ENCODE measurements at regions not wholly inside any gene's neighbourhood (a gene's known extent, or its start where the extent isn't known, plus 50 kb on each side); places are given as distances from the start of the nearest gene placed in this dataset.

DNA sequence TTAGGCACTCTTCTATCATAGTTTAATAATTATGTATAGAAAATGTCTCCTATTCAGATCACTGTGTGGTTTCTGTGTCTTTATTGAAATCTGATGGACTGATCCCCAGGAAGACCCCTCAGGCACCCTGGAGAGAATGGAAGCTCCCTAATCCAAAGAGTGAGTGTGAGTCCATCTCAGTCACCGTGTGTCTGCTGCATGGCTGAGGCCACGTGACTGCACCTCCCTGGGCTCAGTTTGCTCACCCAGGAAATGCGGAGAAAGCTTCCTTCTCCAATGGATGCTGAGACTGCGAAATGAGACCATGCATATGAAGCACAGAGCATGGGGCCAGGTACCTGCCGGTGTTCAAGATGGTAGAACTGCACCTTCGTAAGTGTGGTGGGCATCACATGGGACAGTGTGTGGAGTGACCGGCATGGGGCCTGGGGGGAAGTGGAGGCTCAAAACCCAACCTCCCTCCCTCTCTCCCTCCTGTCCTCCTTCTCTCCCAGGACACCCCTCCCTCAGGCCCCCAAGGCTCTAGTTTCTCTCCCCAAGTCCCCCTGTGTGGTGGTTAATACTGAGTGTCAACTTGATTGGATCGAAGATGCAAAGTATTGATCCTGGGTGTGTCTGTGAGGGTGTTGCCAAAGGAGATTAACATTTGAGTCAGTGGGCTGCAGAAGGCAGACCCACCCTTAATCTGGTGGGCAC, 557.5 kb downstream of the PTPRU start:
- TF ChIP-seq, protein P1, sequence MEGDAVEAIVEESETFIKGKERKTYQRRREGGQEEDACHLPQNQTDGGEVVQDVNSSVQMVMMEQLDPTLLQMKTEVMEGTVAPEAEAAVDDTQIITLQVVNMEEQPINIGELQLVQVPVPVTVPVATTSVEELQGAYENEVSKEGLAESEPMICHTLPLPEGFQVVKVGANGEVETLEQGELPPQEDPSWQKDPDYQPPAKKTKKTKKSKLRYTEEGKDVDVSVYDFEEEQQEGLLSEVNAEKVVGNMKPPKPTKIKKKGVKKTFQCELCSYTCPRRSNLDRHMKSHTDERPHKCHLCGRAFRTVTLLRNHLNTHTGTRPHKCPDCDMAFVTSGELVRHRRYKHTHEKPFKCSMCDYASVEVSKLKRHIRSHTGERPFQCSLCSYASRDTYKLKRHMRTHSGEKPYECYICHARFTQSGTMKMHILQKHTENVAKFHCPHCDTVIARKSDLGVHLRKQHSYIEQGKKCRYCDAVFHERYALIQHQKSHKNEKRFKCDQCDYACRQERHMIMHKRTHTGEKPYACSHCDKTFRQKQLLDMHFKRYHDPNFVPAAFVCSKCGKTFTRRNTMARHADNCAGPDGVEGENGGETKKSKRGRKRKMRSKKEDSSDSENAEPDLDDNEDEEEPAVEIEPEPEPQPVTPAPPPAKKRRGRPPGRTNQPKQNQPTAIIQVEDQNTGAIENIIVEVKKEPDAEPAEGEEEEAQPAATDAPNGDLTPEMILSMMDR (IDR thresholded peaks at IDR 0.05; ENCODE audit: borderline replicate concordance, insufficient read depth, low read depth, low read length), result no peak
- H3K4me3 ChIP-seq (ENCODE audit: low read depth, low read length), result no peak overlapping the region

DNA sequence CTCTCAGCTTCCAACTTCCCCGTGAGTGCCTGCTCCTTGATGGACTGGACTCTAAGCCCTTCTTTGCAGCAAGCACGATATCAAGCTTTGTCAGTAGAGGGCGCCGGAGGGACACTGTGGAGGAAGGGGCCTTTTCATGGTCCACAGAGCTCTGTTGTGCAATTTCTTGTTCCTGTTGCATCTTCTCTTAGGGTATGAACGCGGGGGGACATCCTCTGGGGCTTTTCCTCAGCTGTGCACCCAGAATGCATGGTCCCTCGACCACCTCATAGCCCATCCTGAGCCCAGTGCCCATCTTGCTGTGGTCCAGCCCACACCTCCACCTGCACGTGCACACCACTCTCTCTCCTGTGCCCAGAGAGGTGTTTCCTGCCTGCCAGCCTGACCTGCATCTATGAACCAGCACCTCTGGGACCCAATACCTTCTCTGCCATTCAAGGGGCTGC, 556.8 kb downstream of the PTPRU start:
- H3K4me3 ChIP-seq (ENCODE audit: low read depth, low read length), result no peak overlapping the region
- TF ChIP-seq, protein P1 (IDR thresholded peaks at IDR 0.05; ENCODE audit: borderline replicate concordance, insufficient read depth, low read depth, low read length), result peak; percentile 84

DNA sequence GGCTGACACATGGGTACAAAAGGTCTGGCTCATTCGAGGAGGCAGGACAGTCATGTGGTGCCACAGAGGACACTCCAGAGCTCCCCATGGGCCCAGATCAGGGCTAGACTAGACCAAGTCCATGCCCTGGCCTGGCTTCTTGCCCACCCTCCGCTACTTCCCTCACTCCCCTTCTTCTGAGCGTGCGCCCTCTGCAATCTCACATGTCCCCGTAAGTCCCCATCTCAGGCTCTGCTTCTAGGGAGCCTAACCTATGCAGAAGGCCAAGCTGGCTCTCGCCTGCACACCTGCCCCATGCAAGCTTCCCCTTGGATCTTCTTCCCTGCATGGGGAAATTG, 553.6 kb downstream of the PTPRU start:
- TF ChIP-seq, protein P1 (IDR thresholded peaks at IDR 0.05; ENCODE audit: borderline replicate concordance, insufficient read depth, low read depth, low read length), result no peak
- no peak overlapping the region for H3K4me3 ChIP-seq (ENCODE audit: low read depth, low read length)

DNA sequence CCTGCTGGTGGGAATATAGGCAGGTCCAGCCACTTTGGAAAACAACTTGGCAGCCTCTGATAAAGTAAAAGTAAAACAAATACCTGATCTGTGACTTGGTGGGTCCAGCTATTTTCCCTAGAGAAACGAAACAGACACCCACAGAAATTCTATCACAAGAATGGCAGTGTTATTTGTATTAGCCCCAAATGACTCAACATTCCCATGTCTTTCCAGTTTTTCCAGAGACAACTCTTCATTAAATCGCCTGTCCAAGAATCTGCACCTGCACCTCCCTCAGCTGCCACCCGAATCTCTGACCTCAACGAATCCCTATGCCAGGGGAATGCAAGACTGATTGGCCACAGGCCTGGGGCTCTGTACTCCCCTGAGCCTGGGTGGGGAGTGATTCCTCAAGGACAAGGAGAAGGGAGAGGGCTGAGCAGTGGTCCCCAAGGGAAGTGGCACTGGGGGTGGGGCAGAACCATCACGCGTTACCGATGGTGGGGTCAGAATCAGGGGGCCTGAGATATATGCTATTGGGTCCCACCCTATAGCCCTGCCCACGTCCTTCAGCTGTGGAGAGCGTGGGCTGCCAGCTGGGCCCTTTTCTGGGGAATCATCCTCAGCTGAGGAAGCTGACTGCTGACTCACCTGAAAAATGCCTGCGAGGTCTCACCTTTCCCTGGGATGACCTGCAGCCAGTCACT, 553.0 kb downstream of the PTPRU start:
- TF ChIP-seq, protein P1 (IDR thresholded peaks at IDR 0.05; ENCODE audit: borderline replicate concordance, insufficient read depth, low read depth, low read length), result no peak
- H3K4me3 ChIP-seq (ENCODE audit: low read depth, low read length), result no peak overlapping the region

DNA sequence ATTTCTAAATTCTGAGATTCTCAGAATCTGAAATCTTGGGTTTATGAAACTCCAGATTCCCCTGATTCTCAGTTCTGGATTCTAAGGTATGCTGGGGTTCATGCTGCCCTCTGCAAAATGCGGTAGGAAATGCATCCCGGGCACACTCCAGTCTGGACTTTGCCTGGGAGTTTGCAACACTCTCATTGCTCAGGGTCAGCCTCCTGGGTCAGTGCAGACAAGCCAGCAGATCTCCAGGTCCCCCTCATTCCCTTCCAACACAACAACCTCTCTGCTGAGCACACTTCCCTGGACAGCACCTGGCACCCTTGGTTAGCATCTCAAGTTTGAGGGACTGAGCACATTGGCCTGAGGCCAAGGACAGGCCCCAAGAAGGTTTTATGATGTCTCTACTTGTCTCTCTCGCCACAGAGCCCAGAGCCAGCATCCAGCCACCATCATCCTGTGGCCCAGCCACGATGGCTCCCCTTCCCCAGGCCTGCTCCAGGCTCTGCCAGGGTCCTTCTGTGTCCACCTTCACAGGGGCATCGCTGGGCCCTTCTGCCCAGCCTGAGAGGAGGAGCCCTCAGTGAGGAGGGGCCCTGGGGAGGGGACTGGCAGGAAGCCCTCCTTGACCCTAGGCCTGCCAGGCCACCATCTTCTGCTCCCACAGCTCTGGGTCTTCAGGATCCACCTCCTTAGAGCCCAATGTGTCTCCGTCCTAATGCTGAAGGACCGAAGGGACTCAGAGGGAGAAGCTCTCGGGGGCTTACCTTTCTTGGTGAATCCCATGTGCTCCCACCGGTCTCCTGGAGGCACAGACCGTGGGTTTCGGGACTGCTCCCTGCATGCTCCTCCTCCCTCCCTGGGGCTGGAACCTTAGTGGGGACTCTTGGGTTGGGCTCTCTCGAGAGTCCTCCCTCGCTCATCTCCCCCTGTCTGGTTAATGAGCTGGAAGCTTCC, 550.7 kb downstream of the PTPRU start:
- H3K4me3 ChIP-seq (ENCODE audit: low read depth, low read length), result no peak overlapping the region
- TF ChIP-seq, protein P1 (IDR thresholded peaks at IDR 0.05; ENCODE audit: borderline replicate concordance, insufficient read depth, low read depth, low read length), result no peak

DNA sequence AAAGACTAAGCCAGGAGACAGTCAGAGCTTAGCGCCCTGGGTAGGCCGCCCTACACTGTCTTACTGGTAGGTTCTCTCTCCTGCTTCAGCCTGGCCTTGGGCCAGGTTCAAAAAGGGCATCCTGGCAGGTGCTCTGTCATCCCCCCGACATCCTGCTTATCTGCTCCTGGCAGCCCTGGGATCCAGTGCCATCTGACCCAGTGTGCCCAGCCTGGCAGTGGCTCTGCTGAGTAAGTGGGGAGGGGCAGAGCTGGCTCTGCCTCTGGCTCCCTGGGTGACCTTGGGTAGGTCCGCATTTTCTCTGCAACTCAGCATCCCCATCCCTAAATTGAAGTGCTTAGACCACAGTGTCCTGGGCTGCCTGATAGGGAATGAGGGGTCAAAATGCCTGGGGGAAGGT, 549.9 kb downstream of the PTPRU start:
- no peak overlapping the region for H3K4me3 ChIP-seq (ENCODE audit: low read depth, low read length)
- TF ChIP-seq, protein P1 (IDR thresholded peaks at IDR 0.05; ENCODE audit: borderline replicate concordance, insufficient read depth, low read depth, low read length), result no peak

Measured in GM12875 (cell line).